Fibroblast of the aortic adventitia (primary cell): ENCODE measurements at regions not wholly inside any gene's neighbourhood (a gene's known extent, or its start where the extent isn't known, plus 50 kb on each side); places are given as distances from the start of the nearest gene placed in this dataset.

ENCODE experiments used
- DNase-seq: peaks from one replicate; pipeline ENCODE4 v3.0.0-alpha.2; 2010; ENCODE audit warnings: low read depth
- H3K4me3 ChIP-seq: 2 replicates; pipeline ENCODE4 v1.5.1; 2011; ENCODE audit warnings: low read depth, mild to moderate bottlenecking, control low read depth, low read length, moderate library complexity
- CTCF ChIP-seq: IDR thresholded peaks from 2 replicates; pipeline ENCODE4 v1.5.1; 2011; ENCODE audit warnings: mild to moderate bottlenecking, low read length, control low read depth, inconsistent platforms; ENCODE audit not compliant: insufficient read depth

- no peak for DNase-seq
- H3K4me3 ChIP-seq: no peak overlapping the region
- TF ChIP-seq CTCF: no peak
These were observed 76.2 kb upstream of the TMEM108 start for GRCh38 chr3:132961991-132962390.

- H3K4me3 ChIP-seq: no peak overlapping the region
- DNase-seq: no peak
- no peak for TF ChIP-seq CTCF
These were observed 84.5 kb upstream of the TMEM108 start for GRCh38 chr3:132953683-132954082.

- no peak for TF ChIP-seq CTCF
- H3K4me3 ChIP-seq: no peak overlapping the region
- no peak for DNase-seq
These were observed 110.3 kb upstream of the TMEM108 start for GRCh38 chr3:132927896-132928295.

- no peak overlapping the region for H3K4me3 ChIP-seq
- DNase-seq: no peak
- TF ChIP-seq CTCF: no peak
These were observed 112.1 kb upstream of the TMEM108 start for GRCh38 chr3:132926098-132926497.

- DNase-seq: no peak
These were observed 112.8 kb upstream of the TMEM108 start for GRCh38 chr3:132925256-132925930.

GRCh38 chr3:132916096-132916495 is 122.1 kb upstream of the TMEM108 start:
- TF ChIP-seq CTCF: no peak
- DNase-seq: peak; percentile 14
- no peak overlapping the region for H3K4me3 ChIP-seq

More at GRCh38 chr3:132925256-132925930, 112.8 kb upstream of the TMEM108 start:
- H3K4me3 ChIP-seq: no peak overlapping the region
- no peak for TF ChIP-seq CTCF

- DNase-seq: no peak
- no peak for TF ChIP-seq CTCF
- H3K4me3 ChIP-seq: no peak overlapping the region
These were observed 125.8 kb upstream of the TMEM108 start for GRCh38 chr3:132912416-132912753.
